ENCODE measurements at regions not wholly inside any gene's neighbourhood (a gene's known extent, or its start where the extent isn't known, plus 50 kb on each side); places are given as distances from the start of the nearest gene placed in this dataset.

GRCh38 chr12:89185889-89186288 lies 166.4 kb downstream of the DUSP6 start:
- no peak overlapping the region for H3K4me3 ChIP-seq (ENCODE audit: low read length)
- H3K27me3 ChIP-seq (ENCODE audit: control insufficient read depth, insufficient read depth, low read length, poor library complexity, severe bottlenecking): no peaks in the 10 kb centered on the region
- Mint-ChIP-seq H3K27ac (no peak overlapping the region), H3K36me3 (ENCODE audit: low read depth) (no peaks in the 10 kb centered on the region), H3K4me1 (peaks cover 6% of the 10 kb centered on the region), H3K9me3 (peaks cover 17% of the 10 kb centered on the region), H3K4me3 (no peak overlapping the region), H3K27me3 (ENCODE audit: insufficient read depth) (no peaks in the 10 kb centered on the region)
- no peaks in the 10 kb centered on the region for H3K4me1 ChIP-seq (ENCODE audit: control insufficient read depth, insufficient read depth, low read length)
- H3K9me3 ChIP-seq (ENCODE audit: control insufficient read depth, low read length): peaks cover 23% of the 10 kb centered on the region
- TF ChIP-seq CTCF (conservative IDR thresholded peaks at IDR 0.05): no peak
- no peak for DNase-seq
- no peak overlapping the region for H3K27ac ChIP-seq (ENCODE audit: low read depth, low read length)
- 85 to 89% methylated on average over 1 of the region's 2 CpGs for WGBS, 2 experiments (ENCODE audit: insufficient coverage in 1 of 2, insufficient read length in 1 of 2)
- no peak overlapping the region for H3K9ac ChIP-seq (ENCODE audit: extremely low read depth, low read length, poor library complexity, severe bottlenecking)
- no peaks in the 10 kb centered on the region for H3K36me3 ChIP-seq (ENCODE audit: control insufficient read depth, insufficient read depth, low read length)

- Histone ChIP-seq H3K36me3 (ENCODE audit: control insufficient read depth, insufficient read depth, low read length) (no peaks in the 10 kb centered on the region), H3K27me3 (ENCODE audit: control insufficient read depth, insufficient read depth, low read length, poor library complexity, severe bottlenecking) (no peaks in the 10 kb centered on the region), H3K4me1 (ENCODE audit: control insufficient read depth, insufficient read depth, low read length) (no peaks in the 10 kb centered on the region), H3K4me3 (ENCODE audit: low read length) (no peak overlapping the region), H3K9me3 (ENCODE audit: control insufficient read depth, low read length) (peaks cover 19% of the 10 kb centered on the region), H3K9ac (ENCODE audit: extremely low read depth, low read length, poor library complexity, severe bottlenecking) (no peak overlapping the region), H3K27ac (ENCODE audit: low read depth, low read length) (no peak overlapping the region)
- WGBS, 2 experiments (ENCODE audit: insufficient coverage in 1 of 2, insufficient read length in 1 of 2): 92 to 100% methylated on average over 1 to 2 of the region's 3 CpGs
- Mint-ChIP-seq H3K36me3 (ENCODE audit: low read depth) (no peaks in the 10 kb centered on the region), H3K27me3 (ENCODE audit: insufficient read depth) (no peaks in the 10 kb centered on the region), H3K4me3 (no peak overlapping the region), H3K9me3 (peaks cover 12% of the 10 kb centered on the region), H3K27ac (no peak overlapping the region), H3K4me1 (peaks cover 9% of the 10 kb centered on the region)
- TF ChIP-seq CTCF (conservative IDR thresholded peaks at IDR 0.05): no peak
- DNase-seq: no peak
Observed at GRCh38 chr12:89185181-89185580, 167.1 kb downstream of the DUSP6 start.

GRCh38 chr12:89183985-89184435 lies 168.3 kb downstream of the DUSP6 start:
- H3K27me3 Mint-ChIP-seq (ENCODE audit: insufficient read depth): no peaks in the 10 kb centered on the region
- no peak for DNase-seq
- 60 to 84% methylated on average over 1 to 2 of the region's 2 CpGs for WGBS, 2 experiments (ENCODE audit: insufficient coverage in 1 of 2, insufficient read length in 1 of 2)
- no peak overlapping the region for H3K27ac Mint-ChIP-seq
- no peaks in the 10 kb centered on the region for H3K36me3 Mint-ChIP-seq (ENCODE audit: low read depth)
- Histone ChIP-seq H3K27ac (ENCODE audit: low read depth, low read length) (no peak overlapping the region), H3K4me3 (ENCODE audit: low read length) (no peak overlapping the region), H3K27me3 (ENCODE audit: control insufficient read depth, insufficient read depth, low read length, poor library complexity, severe bottlenecking) (no peaks in the 10 kb centered on the region), H3K9ac (ENCODE audit: extremely low read depth, low read length, poor library complexity, severe bottlenecking) (no peak overlapping the region), H3K9me3 (ENCODE audit: control insufficient read depth, low read length) (peaks cover 7% of the 10 kb centered on the region), H3K36me3 (ENCODE audit: control insufficient read depth, insufficient read depth, low read length) (no peaks in the 10 kb centered on the region), H3K4me1 (ENCODE audit: control insufficient read depth, insufficient read depth, low read length) (no peaks in the 10 kb centered on the region)
- peaks cover 13% of the 10 kb centered on the region for H3K4me1 Mint-ChIP-seq
- no peak for TF ChIP-seq CTCF (conservative IDR thresholded peaks at IDR 0.05)
- H3K4me3 Mint-ChIP-seq: no peak overlapping the region
- peaks cover 5% of the 10 kb centered on the region for H3K9me3 Mint-ChIP-seq
